Endothelial cell of umbilical vein (primary cell): ENCODE measurements at regions not wholly inside any gene's neighbourhood (a gene's known extent, or its start where the extent isn't known, plus 50 kb on each side); places are given as distances from the start of the nearest gene placed in this dataset.

Source experiments
- BruUV-seq: library from RNA; stranded (reverse); fragments of 400-500 nt; replicated peaks from 2 replicates; lab custom pipeline; 2021; lab: Mats Ljungman, UMichigan
- CTCF ChIA-PET: fragments of 300-600, 350-600 bp; sonication (Branson Sonifier 250); formaldehyde crosslinking; loops from one replicate; lab custom pipeline; 2021; ENCODE audit warnings: antibody characterized with exemption, inconsistent platforms; lab: Charles Lee
- POLR2A ChIA-PET: fragments of 300-600, 350-600 bp; sonication (Branson Sonifier 250); formaldehyde crosslinking; loops from one replicate; lab custom pipeline; 2021; ENCODE audit warnings: antibody characterized with exemption, inconsistent platforms; lab: Charles Lee
- DNase-seq: peaks from one replicate; pipeline ENCODE4 v3.0.0-alpha.2; 2011; ENCODE audit warnings: low read depth, low spot score
- FAIRE-seq: peaks from 2 replicates; lab custom pipeline; 2011; peaks lifted over from hg19 to GRCh38; lab: Jason Lieb, UNC
- H2AFZ ChIP-seq: 2 replicates; pipeline ENCODE4 v1.6.0; 2012; ENCODE audit warnings: low read depth, low read length, control low read depth, inconsistent platforms
- H3K27ac ChIP-seq: 2 replicates; pipeline ENCODE4 v1.5.1; 2011; ENCODE audit warnings: low read depth, mild to moderate bottlenecking, control low read depth, low read length, moderate library complexity; ENCODE audit not compliant: insufficient read depth
- H3K27me3 ChIP-seq, 2 experiments: 2 replicates each; pipeline versions ENCODE4 v1.6.0 to v1.6.1; 2011; ENCODE audit warnings: low read length in 2 of 2, mixed read lengths in 1 of 2; ENCODE audit not compliant: control insufficient read depth in 2 of 2, insufficient read depth in 2 of 2
- H3K36me3 ChIP-seq, 2 experiments: 2 replicates in 1 of 2; 3 replicates in 1 of 2; pipeline ENCODE4 v1.5.1; 2011; ENCODE audit warnings: low read length in 2 of 2, mild to moderate bottlenecking in 1 of 2, moderate library complexity in 1 of 2; ENCODE audit not compliant: control insufficient read depth in 2 of 2, insufficient read depth in 2 of 2; ENCODE audit errors: extremely low read depth in 1 of 2
- H3K4me1 ChIP-seq: 3 replicates; pipeline ENCODE4 v1.5.1; 2011; ENCODE audit warnings: mild to moderate bottlenecking, low read length; ENCODE audit not compliant: control insufficient read depth, insufficient read depth; ENCODE audit errors: extremely low read depth
- H3K4me2 ChIP-seq: 2 replicates; pipeline ENCODE4 v1.6.1; 2011; ENCODE audit warnings: low read length, control low read depth, mixed read lengths; ENCODE audit not compliant: insufficient read depth
- H3K4me3 ChIP-seq, 3 experiments: fragments of 200-600 bp in 1 of 3; sonication (generic), shearing (Covaris generic) in 1 of 3; replicated peaks in 1 of 3; 2 replicates each; pipeline ENCODE4 v1.5.1; 2011 to 2016; ENCODE audit warnings: control low read depth in 3 of 3, low read length in 3 of 3, mild to moderate bottlenecking in 2 of 3, inconsistent platforms in 1 of 3, low read depth in 1 of 3, moderate library complexity in 1 of 3; ENCODE audit not compliant: insufficient read depth in 1 of 3
- H3K79me2 ChIP-seq: 2 replicates; pipeline ENCODE4 v1.6.0; 2012; ENCODE audit warnings: low read length, inconsistent platforms; ENCODE audit not compliant: control insufficient read depth, insufficient read depth
- H3K9ac ChIP-seq: replicated peaks from 2 replicates; pipeline ENCODE3; 2011; ENCODE audit warnings: low read length, control low read depth; ENCODE audit not compliant: insufficient read depth; ENCODE audit errors: extremely low read depth
- H3K9me1 ChIP-seq: replicated peaks from 3 replicates; pipeline ENCODE4 v1.6.0; 2011; ENCODE audit warnings: mild to moderate bottlenecking, low read length; ENCODE audit not compliant: control insufficient read depth, insufficient read depth; ENCODE audit errors: extremely low read depth
- H3K9me3 ChIP-seq: replicated peaks from 2 replicates; pipeline ENCODE4 v1.5.1; 2012; ENCODE audit warnings: low read length, inconsistent platforms; ENCODE audit not compliant: control insufficient read depth, insufficient read depth
- H4K20me1 ChIP-seq: replicated peaks from 2 replicates; pipeline ENCODE3; 2011; ENCODE audit warnings: mild to moderate bottlenecking, low read length; ENCODE audit not compliant: control insufficient read depth, insufficient read depth; ENCODE audit errors: extremely low read depth
- CTCF ChIP-seq, 2 donors: IDR thresholded peaks; 1 replicate in 1 of 2; 2 replicates in 1 of 2; pipeline ENCODE4 v1.5.1; 2011; ENCODE audit warnings: low read length in 2 of 2, mild to moderate bottlenecking in 2 of 2, moderate library complexity in 2 of 2, control low read depth in 1 of 2, inconsistent platforms in 1 of 2, low read depth in 1 of 2; ENCODE audit not compliant: insufficient read depth in 1 of 2; ENCODE audit errors: extremely low read depth in 1 of 2
- EZH2 ChIP-seq: IDR thresholded peaks from 2 replicates; pipeline ENCODE4 v1.6.1; 2012; ENCODE audit warnings: borderline replicate concordance, low read depth, mild to moderate bottlenecking, moderate library complexity, low read length, inconsistent platforms; ENCODE audit not compliant: severe bottlenecking
- FOS ChIP-seq: IDR thresholded peaks from 2 replicates; pipeline ENCODE4 v1.6.1; 2011; ENCODE audit warnings: mild to moderate bottlenecking, low read length, moderate library complexity, borderline replicate concordance; ENCODE audit not compliant: insufficient read depth
- GATA2 ChIP-seq: IDR thresholded peaks from 2 replicates; pipeline ENCODE4 v1.7.0; 2011; ENCODE audit warnings: low read depth, mild to moderate bottlenecking, moderate library complexity, mixed read lengths, low read length; ENCODE audit not compliant: insufficient read length, insufficient read depth
- JUN ChIP-seq: IDR thresholded peaks from 2 replicates; pipeline ENCODE4 v1.6.1; 2011; ENCODE audit warnings: borderline replicate concordance, low read depth; ENCODE audit not compliant: insufficient read length, insufficient read depth
- MAX ChIP-seq: IDR thresholded peaks from 2 replicates; pipeline ENCODE4 v1.6.1; 2011; ENCODE audit not compliant: insufficient read depth, insufficient read length
- MYC ChIP-seq: IDR thresholded peaks from one replicate; pipeline ENCODE4 v1.6.1; 2011; ENCODE audit warnings: mild to moderate bottlenecking, low read depth, low read length
- POLR2A ChIP-seq: IDR thresholded peaks from 2 replicates; pipeline ENCODE4 v1.6.1; 2012; ENCODE audit warnings: low read depth, mild to moderate bottlenecking, control low read depth, low read length
- POLR2AphosphoS5 ChIP-seq: IDR thresholded peaks from 2 replicates; pipeline ENCODE4 v1.6.1; 2012; ENCODE audit warnings: low read depth, mild to moderate bottlenecking, control low read depth, low read length, moderate library complexity; ENCODE audit not compliant: insufficient read depth
- dilution Hi-C: fragments of 300-500 bp; cut with MboI; formaldehyde crosslinking; loops from one replicate; pipeline ENCODE4 v1.15.0; 2019; ENCODE audit warnings: low sequenced_read_pairs; ENCODE audit not compliant: extremely low pct_ligation_motif_present
- intact Hi-C: fragments of 100-400 bp; cut with micrococcal nuclease; formaldehyde crosslinking; loops from one replicate; pipeline ENCODE4 v1.10.0; 2022

GRCh38 chr2:114219456-114219855 lies 223.0 kb upstream of the DPP10 start:
- POLR2A ChIA-PET = no interaction called here
- dilution Hi-C loops = no loop called here
- Histone ChIP-seq H4K20me1 (no peaks in the 10 kb centered on the region), H3K4me3 (no peak overlapping the region), H3K36me3 (no peaks in the 10 kb centered on the region), H3K9me3 (peaks cover 2% of the 10 kb centered on the region), H3K9me1 (no peaks in the 10 kb centered on the region), H3K9ac (no peak overlapping the region), H3K4me2 (no peak overlapping the region), H2AFZ (no peak overlapping the region), H3K4me1 (no peaks in the 10 kb centered on the region), H3K27me3 (no peaks in the 10 kb centered on the region), H3K79me2 (no peaks in the 10 kb centered on the region), H3K27ac (no peak overlapping the region)
- BruUV-seq = no TSS peak
- FAIRE-seq = no peak
- no peak for DNase-seq
- no peak for TF ChIP-seq MAX
- no peak for TF ChIP-seq FOS
- no peak for TF ChIP-seq CTCF (IDR thresholded peaks at IDR 0.05; ENCODE audit: extremely low read depth in 1 of 2, insufficient read depth in 1 of 2, low read depth in 1 of 2, low read length in 2 of 2)
- TF ChIP-seq POLR2AphosphoS5 = no peak
- no peak for TF ChIP-seq POLR2A
- no peak for TF ChIP-seq MYC
- TF ChIP-seq EZH2 = no peak
- no peak for TF ChIP-seq GATA2
- no peak for TF ChIP-seq JUN
- intact Hi-C loops = no loop called here
- CTCF ChIA-PET = no interaction called here
